SK-N-SH treated with all-trans-retinoic acid at 6 μM for 48 hours (cell line): ENCODE measurements at regions not wholly inside any gene's neighbourhood (a gene's known extent, or its start where the extent isn't known, plus 50 kb on each side); places are given as distances from the start of the nearest gene placed in this dataset.

Experiments used
- ARNTL ChIP-seq: fragments of 450-650 bp; formaldehyde crosslinking; IDR thresholded peaks from 2 replicates; pipeline ENCODE4 v1.5.0; 2020; ENCODE audit warnings: low read depth, mild to moderate bottlenecking, moderate library complexity, borderline replicate concordance
- BACH2 ChIP-seq: fragments of 250-450 bp; sonication (Bioruptor Pico); IDR thresholded peaks from 2 replicates; pipeline ENCODE4 v1.9.0; 2021; ENCODE audit warnings: mild to moderate bottlenecking, borderline replicate concordance
- CREB5 ChIP-seq: fragments of 250-450 bp; sonication (Bioruptor Pico); IDR thresholded peaks from 2 replicates; pipeline ENCODE4 v1.5.1; 2020; ENCODE audit warnings: low read depth, mild to moderate bottlenecking, moderate library complexity
- ISL1 ChIP-seq: fragments of 250-450 bp; sonication (Bioruptor Pico); IDR thresholded peaks from 2 replicates; pipeline ENCODE4 v2.1.2; 2022; ENCODE audit warnings: mild to moderate bottlenecking, moderate library complexity
- PATZ1 ChIP-seq: fragments of 250-450 bp; sonication (Bioruptor Pico); IDR thresholded peaks from 2 replicates; pipeline ENCODE4 v1.8.0; 2020; ENCODE audit warnings: mild to moderate bottlenecking, moderate library complexity, borderline replicate concordance
- TOX ChIP-seq: fragments of 250-450 bp; sonication (Bioruptor Pico); IDR thresholded peaks from 2 replicates; pipeline ENCODE4 v1.8.0; 2021; ENCODE audit warnings: mild to moderate bottlenecking, moderate library complexity, borderline replicate concordance
- TSHZ2 ChIP-seq: fragments of 250-450 bp; sonication (Bioruptor Pico); IDR thresholded peaks from 2 replicates; pipeline ENCODE4 v1.5.0; 2020; ENCODE audit warnings: mild to moderate bottlenecking, moderate library complexity
- ZNF8 ChIP-seq: fragments of 450-650 bp; formaldehyde crosslinking; IDR thresholded peaks from 2 replicates; pipeline ENCODE4 v1.5.0; 2020; ENCODE audit warnings: mild to moderate bottlenecking, moderate library complexity

- TF ChIP-seq CREB5 (no peak), ARNTL (CRISPR knock-in tag) (no peak), ZNF8 (CRISPR knock-in tag) (no peak), PATZ1 (CRISPR knock-in tag) (no peak), TSHZ2 (no peak), ISL1 (CRISPR knock-in tag) (no peak), BACH2 (no peak), TOX (CRISPR knock-in tag) (no peak)
Observed at GRCh38 chrX:88584283-88584682, 162.7 kb upstream of the CPXCR1 start.
